HepG2 (cell line): ENCODE measurements at regions not wholly inside any gene's neighbourhood (a gene's known extent, or its start where the extent isn't known, plus 50 kb on each side); places are given as distances from the start of the nearest gene placed in this dataset.

ENCODE experiments used
- ATAC-seq: fragments of 200-7000 bp; cut with Tn5 transposase; 3 replicates; pipeline ENCODE4 v1.9.1; 2020; ENCODE audit warnings: mild to moderate bottlenecking, moderate library complexity
- BruUV-seq: library from RNA; stranded (reverse); fragments of 400-500 nt; replicated peaks from 2 replicates; lab custom pipeline; 2021; lab: Mats Ljungman, UMichigan
- CTCF ChIA-PET: fragments of 300-600 bp; formaldehyde crosslinking; extraction: SDS; loops from one replicate; lab custom pipeline; 2021; ENCODE audit warnings: low total read pairs, inconsistent platforms, low intra/inter-chr PET ratio; lab: Yijun Ruan, JAX
- POLR2A ChIA-PET: fragments of 350-600 bp; sonication (Branson Sonifier 250); formaldehyde crosslinking; loops from one replicate; lab custom pipeline; 2020; ENCODE audit warnings: antibody characterized with exemption, inconsistent platforms; lab: Yijun Ruan, JAX
- DNase-seq: peaks from one replicate; pipeline ENCODE4 v3.0.0-alpha.2; 2015; ENCODE audit warnings: low spot score
- FAIRE-seq: peaks from 3 replicates; lab custom pipeline; 2011; peaks lifted over from hg19 to GRCh38; lab: Jason Lieb, UNC
- H2AFZ ChIP-seq: one replicate; pipeline ENCODE4 v1.6.1; 2011; ENCODE audit warnings: low read length, inconsistent platforms
- H3K27ac ChIP-seq: fragments of 300-600 bp; 3 replicates; pipeline ENCODE4 v1.8.0; 2011; ENCODE audit warnings: mixed run types, mild to moderate bottlenecking, mixed read lengths, low read length, inconsistent platforms; ENCODE audit not compliant: insufficient read depth; ENCODE audit errors: extremely low read length
- H3K27me3 ChIP-seq, 2 experiments: fragments of 200-600 bp in 1 of 2; 2 replicates in 1 of 2; 3 replicates in 1 of 2; pipeline versions ENCODE4 v1.6.0 to v1.8.0; 2011; ENCODE audit warnings: low read length in 2 of 2, mild to moderate bottlenecking in 2 of 2, moderate library complexity in 2 of 2, inconsistent platforms in 1 of 2; ENCODE audit not compliant: insufficient read depth in 2 of 2, control insufficient read depth in 1 of 2
- H3K36me3 ChIP-seq, 2 experiments: fragments of 200-600 bp in 1 of 2; replicated peaks in 1 of 2; 2 replicates in 1 of 2; 3 replicates in 1 of 2; pipeline versions ENCODE4 v1.5.1 to v1.8.0; 2011; ENCODE audit warnings: low read length in 2 of 2, inconsistent platforms in 1 of 2; ENCODE audit not compliant: insufficient read depth in 2 of 2, control insufficient read depth in 1 of 2
- H3K4me1 ChIP-seq: 2 replicates; pipeline ENCODE4 v1.5.1; 2012; ENCODE audit warnings: low read length, inconsistent platforms; ENCODE audit not compliant: insufficient read depth
- H3K4me2 ChIP-seq: 2 replicates; pipeline ENCODE4 v1.6.0; 2011; ENCODE audit warnings: low read depth, low read length, inconsistent platforms
- H3K4me3 ChIP-seq, 3 experiments: fragments of 200-600 bp in 1 of 3; sonication (generic), shearing (Covaris generic) in 1 of 3; replicated peaks in 1 of 3; 2 replicates each; pipeline ENCODE4 v1.5.1; 2011 to 2016; ENCODE audit warnings: low read length in 3 of 3, inconsistent platforms in 2 of 3, low read depth in 2 of 3, mild to moderate bottlenecking in 2 of 3, control low read depth in 1 of 3, mixed read lengths in 1 of 3; ENCODE audit not compliant: insufficient read depth in 1 of 3
- H3K79me2 ChIP-seq: one replicate; pipeline ENCODE4 v1.6.1; 2011; ENCODE audit warnings: low read length, inconsistent platforms; ENCODE audit not compliant: insufficient read depth
- H3K9ac ChIP-seq: 2 replicates; pipeline ENCODE4 v1.6.0; 2011; ENCODE audit warnings: mild to moderate bottlenecking, low read depth, low read length, inconsistent platforms; ENCODE audit not compliant: insufficient read depth
- H3K9me3 ChIP-seq: 2 replicates; pipeline ENCODE4 v1.5.1; 2012; ENCODE audit warnings: mild to moderate bottlenecking, low read length
- H4K20me1 ChIP-seq: 2 replicates; pipeline ENCODE4 v1.6.0; 2011; ENCODE audit warnings: inconsistent platforms, mild to moderate bottlenecking, low read length, moderate library complexity; ENCODE audit not compliant: insufficient read depth
- CBFB ChIP-seq: sonication (generic); formaldehyde crosslinking; IDR thresholded peaks from 2 replicates; pipeline ENCODE4 v1.4.0; 2020; ENCODE audit warnings: missing genetic modification reagents
- MAZ ChIP-seq, 2 experiments: sonication (generic) in 1 of 2; formaldehyde crosslinking in 1 of 2; IDR thresholded peaks; 2 replicates each; pipeline versions ENCODE4 v1.5.0 to v1.6.1; 2012 to 2020; ENCODE audit warnings: low read depth in 2 of 2, mild to moderate bottlenecking in 2 of 2, borderline replicate concordance in 1 of 2, improper control_type of control experiment in 1 of 2, low read length in 1 of 2, missing genetic modification reagents in 1 of 2, moderate library complexity in 1 of 2
- NPAS2 ChIP-seq: sonication (generic); formaldehyde crosslinking; IDR thresholded peaks from 2 replicates; pipeline ENCODE4 v1.8.0; 2022; ENCODE audit warnings: mild to moderate bottlenecking, missing genetic modification reagents, borderline replicate concordance
- RFX3 ChIP-seq: IDR thresholded peaks from 2 replicates; pipeline ENCODE4 v1.6.1; 2016; ENCODE audit warnings: missing biosample characterization, missing genetic modification reagents
- ZNF318 ChIP-seq: sonication (generic); formaldehyde crosslinking; IDR thresholded peaks from 2 replicates; pipeline ENCODE4 v1.4.0; 2020; ENCODE audit warnings: mild to moderate bottlenecking, missing genetic modification reagents
- ZNF460 ChIP-seq: sonication (generic); formaldehyde crosslinking; IDR thresholded peaks from 2 replicates; pipeline ENCODE4 v1.5.1; 2020; ENCODE audit warnings: missing genetic modification reagents, mild to moderate bottlenecking, borderline replicate concordance
- ZNF720 ChIP-seq: sonication (generic); formaldehyde crosslinking; IDR thresholded peaks from 2 replicates; pipeline ENCODE4 v1.4.0; 2020; ENCODE audit warnings: missing genetic modification reagents
- ZNF749 ChIP-seq: sonication (generic); formaldehyde crosslinking; IDR thresholded peaks from 2 replicates; pipeline ENCODE4 v1.8.0; 2022; ENCODE audit warnings: mild to moderate bottlenecking, missing genetic modification reagents, moderate library complexity, borderline replicate concordance
- WGBS: methylation state at CpG from one replicate; pipeline ENCODE4 v1.1.6; 2017; ENCODE audit warnings: low lambda C conversion rate; 5-methylcytosine and 5-hydroxymethylcytosine counted together
- in situ Hi-C: cut with HindIII; loops from 2 replicates; pipeline ENCODE4 v1.10.0; 2017; ENCODE audit warnings: low pct_unique_long_range_greater_than_20kb; ENCODE audit not compliant: extremely low pct_ligation_motif_present
- intact Hi-C: fragments of 100-400 bp; cut with micrococcal nuclease; formaldehyde crosslinking; loops from one replicate; pipeline ENCODE4 v1.10.0; 2022; ENCODE audit not compliant: unreplicated experiment
- TF ChIP-seq, protein P1 (sequence below): sonication (generic); formaldehyde crosslinking; IDR thresholded peaks from 2 replicates; pipeline ENCODE4 v1.4.0; 2020; ENCODE audit warnings: low read depth, mild to moderate bottlenecking, missing genetic modification reagents
- TF ChIP-seq, protein P2 (sequence below): sonication (generic); formaldehyde crosslinking; IDR thresholded peaks from 2 replicates; pipeline ENCODE4 v1.4.0; 2020; ENCODE audit warnings: mild to moderate bottlenecking, missing genetic modification reagents

- Histone ChIP-seq H3K27me3 (no peaks in the 10 kb centered on the region), H3K79me2 (no peaks in the 10 kb centered on the region), H3K9me3 (no peaks in the 10 kb centered on the region), H2AFZ (no peak overlapping the region), H3K9ac (no peak overlapping the region), H4K20me1 (no peaks in the 10 kb centered on the region), H3K36me3 (no peaks in the 10 kb centered on the region), H3K27ac (no peak overlapping the region), H3K4me3 (no peak overlapping the region), H3K4me1 (no peaks in the 10 kb centered on the region), H3K4me2 (no peak overlapping the region)
- no peak for FAIRE-seq
- in situ Hi-C loops (no loop called here), intact Hi-C loops (no loop called here)
- no peak for ATAC-seq
- DNase-seq: no peak
- BruUV-seq: no TSS peak
- ChIA-PET CTCF (no interaction called here), POLR2A (no interaction called here)
- WGBS: 5% methylated on average over 3 of the region's 3 CpGs
- TF ChIP-seq ZNF720 (no peak), ZNF460 (CRISPR knock-in tag) (no peak), NPAS2 (CRISPR knock-in tag) (no peak), MAZ (IDR thresholded peaks at IDR 0.05; ENCODE audit: borderline replicate concordance, low read depth, low read length) (no peak), MAZ (CRISPR knock-in tag; IDR thresholded peaks at IDR 0.05; ENCODE audit: low read depth) (no peak), RFX3 (CRISPR knock-in tag) (no peak), CBFB (no peak), ZNF749 (CRISPR knock-in tag) (no peak), ZNF318 (CRISPR knock-in tag) (no peak)
- TF ChIP-seq, protein P1, sequence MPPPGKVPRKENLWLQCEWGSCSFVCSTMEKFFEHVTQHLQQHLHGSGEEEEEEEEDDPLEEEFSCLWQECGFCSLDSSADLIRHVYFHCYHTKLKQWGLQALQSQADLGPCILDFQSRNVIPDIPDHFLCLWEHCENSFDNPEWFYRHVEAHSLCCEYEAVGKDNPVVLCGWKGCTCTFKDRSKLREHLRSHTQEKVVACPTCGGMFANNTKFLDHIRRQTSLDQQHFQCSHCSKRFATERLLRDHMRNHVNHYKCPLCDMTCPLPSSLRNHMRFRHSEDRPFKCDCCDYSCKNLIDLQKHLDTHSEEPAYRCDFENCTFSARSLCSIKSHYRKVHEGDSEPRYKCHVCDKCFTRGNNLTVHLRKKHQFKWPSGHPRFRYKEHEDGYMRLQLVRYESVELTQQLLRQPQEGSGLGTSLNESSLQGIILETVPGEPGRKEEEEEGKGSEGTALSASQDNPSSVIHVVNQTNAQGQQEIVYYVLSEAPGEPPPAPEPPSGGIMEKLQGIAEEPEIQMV: no peak
- TF ChIP-seq, protein P2, sequence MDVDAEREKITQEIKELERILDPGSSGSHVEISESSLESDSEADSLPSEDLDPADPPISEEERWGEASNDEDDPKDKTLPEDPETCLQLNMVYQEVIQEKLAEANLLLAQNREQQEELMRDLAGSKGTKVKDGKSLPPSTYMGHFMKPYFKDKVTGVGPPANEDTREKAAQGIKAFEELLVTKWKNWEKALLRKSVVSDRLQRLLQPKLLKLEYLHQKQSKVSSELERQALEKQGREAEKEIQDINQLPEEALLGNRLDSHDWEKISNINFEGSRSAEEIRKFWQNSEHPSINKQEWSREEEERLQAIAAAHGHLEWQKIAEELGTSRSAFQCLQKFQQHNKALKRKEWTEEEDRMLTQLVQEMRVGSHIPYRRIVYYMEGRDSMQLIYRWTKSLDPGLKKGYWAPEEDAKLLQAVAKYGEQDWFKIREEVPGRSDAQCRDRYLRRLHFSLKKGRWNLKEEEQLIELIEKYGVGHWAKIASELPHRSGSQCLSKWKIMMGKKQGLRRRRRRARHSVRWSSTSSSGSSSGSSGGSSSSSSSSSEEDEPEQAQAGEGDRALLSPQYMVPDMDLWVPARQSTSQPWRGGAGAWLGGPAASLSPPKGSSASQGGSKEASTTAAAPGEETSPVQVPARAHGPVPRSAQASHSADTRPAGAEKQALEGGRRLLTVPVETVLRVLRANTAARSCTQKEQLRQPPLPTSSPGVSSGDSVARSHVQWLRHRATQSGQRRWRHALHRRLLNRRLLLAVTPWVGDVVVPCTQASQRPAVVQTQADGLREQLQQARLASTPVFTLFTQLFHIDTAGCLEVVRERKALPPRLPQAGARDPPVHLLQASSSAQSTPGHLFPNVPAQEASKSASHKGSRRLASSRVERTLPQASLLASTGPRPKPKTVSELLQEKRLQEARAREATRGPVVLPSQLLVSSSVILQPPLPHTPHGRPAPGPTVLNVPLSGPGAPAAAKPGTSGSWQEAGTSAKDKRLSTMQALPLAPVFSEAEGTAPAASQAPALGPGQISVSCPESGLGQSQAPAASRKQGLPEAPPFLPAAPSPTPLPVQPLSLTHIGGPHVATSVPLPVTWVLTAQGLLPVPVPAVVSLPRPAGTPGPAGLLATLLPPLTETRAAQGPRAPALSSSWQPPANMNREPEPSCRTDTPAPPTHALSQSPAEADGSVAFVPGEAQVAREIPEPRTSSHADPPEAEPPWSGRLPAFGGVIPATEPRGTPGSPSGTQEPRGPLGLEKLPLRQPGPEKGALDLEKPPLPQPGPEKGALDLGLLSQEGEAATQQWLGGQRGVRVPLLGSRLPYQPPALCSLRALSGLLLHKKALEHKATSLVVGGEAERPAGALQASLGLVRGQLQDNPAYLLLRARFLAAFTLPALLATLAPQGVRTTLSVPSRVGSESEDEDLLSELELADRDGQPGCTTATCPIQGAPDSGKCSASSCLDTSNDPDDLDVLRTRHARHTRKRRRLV (CRISPR knock-in tag): no peak
Observed at GRCh38 chr2:147789720-147790119, 55.1 kb upstream of the ACVR2A start.
